ENCODE measurements at regions not wholly inside any gene's neighbourhood (a gene's known extent, or its start where the extent isn't known, plus 50 kb on each side); places are given as distances from the start of the nearest gene placed in this dataset.

GRCh38 chr1:218948446-218948845, 225.2 kb upstream of the LYPLAL1 start:
- Histone ChIP-seq H3K4me3 (replicated peaks in 1 of 3; ENCODE audit: insufficient read depth in 1 of 3, low read depth in 2 of 3, low read length in 3 of 3) (no peak overlapping the region), H3K9ac (ENCODE audit: insufficient read depth, low read depth, low read length) (no peak overlapping the region), H3K27me3 (ENCODE audit: control insufficient read depth in 1 of 2, insufficient read depth in 2 of 2, low read length in 2 of 2) (no peaks in the 10 kb centered on the region), H3K27ac (ENCODE audit: extremely low read length, insufficient read depth, low read length) (no peak overlapping the region), H3K79me2 (ENCODE audit: insufficient read depth, low read length) (no peaks in the 10 kb centered on the region), H3K36me3 (replicated peaks in 1 of 2; ENCODE audit: control insufficient read depth in 1 of 2, insufficient read depth in 2 of 2, low read length in 2 of 2) (no peaks in the 10 kb centered on the region), H3K4me2 (ENCODE audit: low read depth, low read length) (no peak overlapping the region), H3K4me1 (ENCODE audit: insufficient read depth, low read length) (no peaks in the 10 kb centered on the region), H2AFZ (ENCODE audit: low read length) (no peak overlapping the region), H4K20me1 (ENCODE audit: insufficient read depth, low read length) (no peaks in the 10 kb centered on the region), H3K9me3 (ENCODE audit: low read length) (no peaks in the 10 kb centered on the region)
- TF ChIP-seq SOX6 (IDR thresholded peaks at IDR 0.05) (no peak), SOX6 (CRISPR knock-in tag; IDR thresholded peaks at IDR 0.05) (no peak), REL (CRISPR knock-in tag; conservative IDR thresholded peaks at IDR 0.05) (no peak), MZF1 (CRISPR knock-in tag; IDR thresholded peaks at IDR 0.05; ENCODE audit: borderline replicate concordance) (no peak), ZBTB44 (CRISPR knock-in tag; IDR thresholded peaks at IDR 0.05) (no peak), ZNF550 (CRISPR knock-in tag; IDR thresholded peaks at IDR 0.05; ENCODE audit: borderline replicate concordance) (no peak), ZNF138 (CRISPR knock-in tag; IDR thresholded peaks at IDR 0.05; ENCODE audit: low read depth) (no peak)
- FAIRE-seq (no peak), DNase-seq (ENCODE audit: low spot score) (no peak), ATAC-seq (no peak)
- in situ Hi-C loops (cut with HindIII; ENCODE audit: extremely low pct_ligation_motif_present, low pct_unique_long_range_greater_than_20kb), result no loop called here
- ChIA-PET POLR2A (no interaction called here), CTCF (ENCODE audit: low intra/inter-chr PET ratio, low total read pairs) (no interaction called here)
- BruUV-seq (replicated peaks), result no TSS peak
- intact Hi-C loops (cut with micrococcal nuclease; ENCODE audit: unreplicated experiment), result no loop called here
- WGBS (ENCODE audit: low lambda C conversion rate), result 15% methylated on average over 6 of the region's 6 CpGs

- H2AFZ ChIP-seq (ENCODE audit: low read length), result no peak overlapping the region
- FAIRE-seq (no peak), ATAC-seq (no peak), DNase-seq (ENCODE audit: low spot score) (no peak)
- in situ Hi-C loops (cut with HindIII; ENCODE audit: extremely low pct_ligation_motif_present, low pct_unique_long_range_greater_than_20kb) (no loop called here), intact Hi-C loops (cut with micrococcal nuclease; ENCODE audit: unreplicated experiment) (no loop called here)
- no peak overlapping the region for H3K27ac ChIP-seq (ENCODE audit: extremely low read length, insufficient read depth, low read length)
- ChIA-PET CTCF (ENCODE audit: low intra/inter-chr PET ratio, low total read pairs) (no interaction called here), POLR2A (no interaction called here)
- no peak overlapping the region for H3K9ac ChIP-seq (ENCODE audit: insufficient read depth, low read depth, low read length)
- 3% methylated on average over 1 of the region's 1 CpG for WGBS (ENCODE audit: low lambda C conversion rate)
- H3K4me2 ChIP-seq (ENCODE audit: low read depth, low read length), result no peak overlapping the region
- H3K9me3 ChIP-seq (ENCODE audit: low read length), result no peaks in the 10 kb centered on the region
- H3K4me3 ChIP-seq (replicated peaks in 1 of 3; ENCODE audit: insufficient read depth in 1 of 3, low read depth in 2 of 3, low read length in 3 of 3), result no peak overlapping the region
- BruUV-seq (replicated peaks), result no TSS peak
- no peaks in the 10 kb centered on the region for H3K27me3 ChIP-seq (ENCODE audit: control insufficient read depth in 1 of 2, insufficient read depth in 2 of 2, low read length in 2 of 2)
- H3K79me2 ChIP-seq (ENCODE audit: insufficient read depth, low read length), result no peaks in the 10 kb centered on the region
- H4K20me1 ChIP-seq (ENCODE audit: insufficient read depth, low read length), result no peaks in the 10 kb centered on the region
- H3K4me1 ChIP-seq (ENCODE audit: insufficient read depth, low read length), result no peaks in the 10 kb centered on the region
- H3K36me3 ChIP-seq (replicated peaks in 1 of 2; ENCODE audit: control insufficient read depth in 1 of 2, insufficient read depth in 2 of 2, low read length in 2 of 2), result no peaks in the 10 kb centered on the region
- TF ChIP-seq ZNF430 (CRISPR knock-in tag; IDR thresholded peaks at IDR 0.05) (no peak), RXRB (CRISPR knock-in tag; IDR thresholded peaks at IDR 0.05; ENCODE audit: borderline replicate concordance) (no peak), SYNCRIP (IDR thresholded peaks at IDR 0.05; ENCODE audit: insufficient read depth, low read depth, low read length) (no peak), GTF2F1 (IDR thresholded peaks at IDR 0.05; ENCODE audit: low read length) (no peak)
- TF ChIP-seq, protein P1, sequence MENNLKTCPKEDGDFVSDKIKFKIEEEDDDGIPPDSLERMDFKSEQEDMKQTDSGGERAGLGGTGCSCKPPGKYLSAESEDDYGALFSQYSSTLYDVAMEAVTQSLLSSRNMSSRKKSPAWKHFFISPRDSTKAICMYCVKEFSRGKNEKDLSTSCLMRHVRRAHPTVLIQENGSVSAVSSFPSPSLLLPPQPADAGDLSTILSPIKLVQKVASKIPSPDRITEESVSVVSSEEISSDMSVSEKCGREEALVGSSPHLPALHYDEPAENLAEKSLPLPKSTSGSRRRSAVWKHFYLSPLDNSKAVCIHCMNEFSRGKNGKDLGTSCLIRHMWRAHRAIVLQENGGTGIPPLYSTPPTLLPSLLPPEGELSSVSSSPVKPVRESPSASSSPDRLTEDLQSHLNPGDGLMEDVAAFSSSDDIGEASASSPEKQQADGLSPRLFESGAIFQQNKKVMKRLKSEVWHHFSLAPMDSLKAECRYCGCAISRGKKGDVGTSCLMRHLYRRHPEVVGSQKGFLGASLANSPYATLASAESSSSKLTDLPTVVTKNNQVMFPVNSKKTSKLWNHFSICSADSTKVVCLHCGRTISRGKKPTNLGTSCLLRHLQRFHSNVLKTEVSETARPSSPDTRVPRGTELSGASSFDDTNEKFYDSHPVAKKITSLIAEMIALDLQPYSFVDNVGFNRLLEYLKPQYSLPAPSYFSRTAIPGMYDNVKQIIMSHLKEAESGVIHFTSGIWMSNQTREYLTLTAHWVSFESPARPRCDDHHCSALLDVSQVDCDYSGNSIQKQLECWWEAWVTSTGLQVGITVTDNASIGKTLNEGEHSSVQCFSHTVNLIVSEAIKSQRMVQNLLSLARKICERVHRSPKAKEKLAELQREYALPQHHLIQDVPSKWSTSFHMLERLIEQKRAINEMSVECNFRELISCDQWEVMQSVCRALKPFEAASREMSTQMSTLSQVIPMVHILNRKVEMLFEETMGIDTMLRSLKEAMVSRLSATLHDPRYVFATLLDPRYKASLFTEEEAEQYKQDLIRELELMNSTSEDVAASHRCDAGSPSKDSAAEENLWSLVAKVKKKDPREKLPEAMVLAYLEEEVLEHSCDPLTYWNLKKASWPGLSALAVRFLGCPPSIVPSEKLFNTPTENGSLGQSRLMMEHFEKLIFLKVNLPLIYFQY (CRISPR knock-in tag; IDR thresholded peaks at IDR 0.05; ENCODE audit: borderline replicate concordance), result no peak
Measured at GRCh38 chr1:218953386-218953785, 220.3 kb upstream of the LYPLAL1 start.

Measured in HepG2 (cell line).